IMR-90 (cell line): ENCODE measurements at regions not wholly inside any gene's neighbourhood (a gene's known extent, or its start where the extent isn't known, plus 50 kb on each side); places are given as distances from the start of the nearest gene placed in this dataset.

Experiments used
- ATAC-seq: fragments of 200-7000 bp; cut with Tn5 transposase; 2 replicates; pipeline ENCODE4 v1.9.1; 2020; ENCODE audit warnings: low read depth, mild to moderate bottlenecking, moderate library complexity
- BruUV-seq: library from RNA; stranded (reverse); fragments of 400-500 nt; replicated peaks from 2 replicates; lab custom pipeline; 2021; lab: Mats Ljungman, UMichigan
- CTCF ChIA-PET: fragments of 300-600 bp; formaldehyde crosslinking; extraction: SDS; loops from one replicate; lab custom pipeline; 2021; ENCODE audit warnings: antibody characterized with exemption; lab: Yijun Ruan, JAX
- POLR2A ChIA-PET: fragments of 300-600 bp; sonication (Branson Sonifier 250); formaldehyde crosslinking; loops from one replicate; lab custom pipeline; 2022; ENCODE audit warnings: antibody characterized with exemption; ENCODE audit not compliant: unreplicated experiment; lab: Charles Lee
- DNase-seq: peaks from one replicate; pipeline ENCODE4 v3.0.0; 2013
- H2AFZ ChIP-seq: replicated peaks from 2 replicates; pipeline ENCODE3; 2013; ENCODE audit warnings: low read length, mild to moderate bottlenecking; ENCODE audit not compliant: poor library complexity
- H2AK5ac ChIP-seq: 2 replicates; pipeline ENCODE4 v1.6.1; 2013; ENCODE audit warnings: low read depth, low read length, inconsistent platforms
- H2AK9ac ChIP-seq: replicated peaks from 2 replicates; pipeline ENCODE3; 2013; ENCODE audit warnings: mild to moderate bottlenecking, low read depth, low read length, moderate library complexity; ENCODE audit not compliant: poor library complexity
- H2BK120ac ChIP-seq: 2 replicates; pipeline ENCODE4 v1.6.1; 2013; ENCODE audit warnings: low read depth, low read length, inconsistent platforms
- H2BK15ac ChIP-seq: 3 replicates; pipeline ENCODE4 v1.6.1; 2013; ENCODE audit warnings: low read depth, low read length, inconsistent platforms
- H2BK20ac ChIP-seq: 2 replicates; pipeline ENCODE4 v1.6.1; 2013; ENCODE audit warnings: low read depth, mild to moderate bottlenecking, inconsistent platforms, low read length, moderate library complexity
- H2BK5ac ChIP-seq: 2 replicates; pipeline ENCODE4 v1.6.1; 2013; ENCODE audit warnings: mild to moderate bottlenecking, low read depth, low read length, inconsistent platforms; ENCODE audit not compliant: poor library complexity, severe bottlenecking
- H3K14ac ChIP-seq: replicated peaks from 2 replicates; pipeline ENCODE4 v1.6.1; 2013; ENCODE audit warnings: low read depth, low read length, inconsistent platforms
- H3K18ac ChIP-seq: 2 replicates; pipeline ENCODE4 v1.6.1; 2013; ENCODE audit warnings: low read depth, low read length, control low read depth
- H3K23ac ChIP-seq: 2 replicates; pipeline ENCODE4 v1.6.1; 2013; ENCODE audit warnings: low read depth, low read length, inconsistent platforms
- H3K27ac ChIP-seq: 2 replicates; pipeline ENCODE4 v1.5.1; 2013; ENCODE audit warnings: mild to moderate bottlenecking, control low read depth, low read length; ENCODE audit not compliant: insufficient read depth
- H3K27me3 ChIP-seq: 2 replicates; pipeline ENCODE4 v1.6.1; 2013; ENCODE audit warnings: low read length; ENCODE audit not compliant: control insufficient read depth, insufficient read depth
- H3K36me3 ChIP-seq: 2 replicates; pipeline ENCODE4 v1.6.1; 2013; ENCODE audit warnings: low read length, mixed read lengths; ENCODE audit not compliant: control insufficient read depth, insufficient read depth
- H3K4ac ChIP-seq: 2 replicates; pipeline ENCODE4 v1.6.1; 2013; ENCODE audit warnings: low read depth, low read length, inconsistent platforms
- H3K4me1 ChIP-seq: 2 replicates; pipeline ENCODE4 v1.6.1; 2013; ENCODE audit warnings: low read length, mixed read lengths; ENCODE audit not compliant: control insufficient read depth, insufficient read depth
- H3K4me2 ChIP-seq: 2 replicates; pipeline ENCODE4 v1.6.1; 2013; ENCODE audit warnings: low read depth, mild to moderate bottlenecking, control low read depth, low read length, moderate library complexity
- H3K4me3 ChIP-seq: 2 replicates; pipeline ENCODE4 v1.5.1; 2013; ENCODE audit warnings: low read depth, mild to moderate bottlenecking, control low read depth, low read length, moderate library complexity; ENCODE audit not compliant: insufficient read depth
- H3K56ac ChIP-seq: 2 replicates; pipeline ENCODE4 v1.6.1; 2013; ENCODE audit warnings: low read length, inconsistent platforms; ENCODE audit not compliant: insufficient read depth; ENCODE audit errors: extremely low read depth
- H3K79me1 ChIP-seq, 2 experiments: 2 replicates each; pipeline ENCODE4 v1.6.1; 2013; ENCODE audit warnings: low read length in 2 of 2, inconsistent platforms in 1 of 2, low read depth in 1 of 2
- H3K9ac ChIP-seq: 2 replicates; pipeline ENCODE4 v1.6.1; 2013; ENCODE audit warnings: low read depth, low read length, control low read depth
- H3K9me1 ChIP-seq: 2 replicates; pipeline ENCODE4 v1.6.1; 2013; ENCODE audit warnings: low read length, inconsistent platforms; ENCODE audit not compliant: insufficient read depth
- H3K9me3 ChIP-seq: 2 replicates; pipeline ENCODE4 v1.6.1; 2013; ENCODE audit warnings: low read length; ENCODE audit not compliant: control insufficient read depth, insufficient read depth
- H4K20me1 ChIP-seq: 2 replicates; pipeline ENCODE4 v1.6.1; 2013; ENCODE audit warnings: low read length, inconsistent platforms; ENCODE audit not compliant: insufficient read depth
- H4K5ac ChIP-seq: 2 replicates; pipeline ENCODE4 v1.6.1; 2013; ENCODE audit warnings: mild to moderate bottlenecking, low read depth, low read length, control low read depth
- H4K8ac ChIP-seq, 2 experiments: 2 replicates each; pipeline ENCODE4 v1.6.1; 2013; ENCODE audit warnings: low read depth in 2 of 2, low read length in 2 of 2, control low read depth in 1 of 2, inconsistent platforms in 1 of 2
- H4K91ac ChIP-seq: 2 replicates; pipeline ENCODE4 v1.6.1; 2013; ENCODE audit warnings: low read depth, low read length, inconsistent platforms; ENCODE audit not compliant: insufficient read depth
- BHLHE40 ChIP-seq: fragments of 150-350 bp; IDR thresholded peaks from 2 replicates; pipeline ENCODE4 v1.6.1; 2016; ENCODE audit warnings: mild to moderate bottlenecking, low read depth, low read length
- CEBPB ChIP-seq: IDR thresholded peaks from 2 replicates; pipeline ENCODE4 v1.6.1; 2012; ENCODE audit warnings: low read depth, low read length, improper control_type of control experiment
- CHD1 ChIP-seq: IDR thresholded peaks from 2 replicates; pipeline ENCODE4 v1.6.1; 2012; ENCODE audit warnings: low read depth, low read length, improper control_type of control experiment
- CTCF ChIP-seq: conservative IDR thresholded peaks from 2 replicates; pipeline ENCODE4 v1.5.1; 2012; ENCODE audit warnings: mild to moderate bottlenecking, low read depth, low read length, improper control_type of control experiment
- ELK1 ChIP-seq: fragments of 150-350 bp; IDR thresholded peaks from 2 replicates; pipeline ENCODE4 v1.6.1; 2016; ENCODE audit warnings: low read depth, mild to moderate bottlenecking, low read length, moderate library complexity, borderline replicate concordance
- FOS ChIP-seq: fragments of 150-350 bp; IDR thresholded peaks from 2 replicates; pipeline ENCODE4 v1.6.1; 2016; ENCODE audit warnings: low read depth, low read length
- MAFK ChIP-seq: IDR thresholded peaks from 2 replicates; pipeline ENCODE4 v1.6.1; 2012; ENCODE audit warnings: low read depth, low read length, improper control_type of control experiment
- MAZ ChIP-seq: IDR thresholded peaks from 2 replicates; pipeline ENCODE4 v1.6.1; 2012; ENCODE audit warnings: low read depth, mild to moderate bottlenecking, low read length, improper control_type of control experiment, moderate library complexity, borderline replicate concordance
- MXI1 ChIP-seq: IDR thresholded peaks from 2 replicates; pipeline ENCODE4 v1.6.1; 2012; ENCODE audit warnings: low read depth, mild to moderate bottlenecking, low read length, moderate library complexity, borderline replicate concordance
- NFE2L2 ChIP-seq: fragments of 150-350 bp; IDR thresholded peaks from 2 replicates; pipeline ENCODE4 v1.6.1; 2016; ENCODE audit warnings: low read depth, mild to moderate bottlenecking, low read length
- POLR2A ChIP-seq: IDR thresholded peaks from 2 replicates; pipeline ENCODE4 v1.6.1; 2012; ENCODE audit warnings: mild to moderate bottlenecking, low read depth, low read length
- RAD21 ChIP-seq: IDR thresholded peaks from 2 replicates; pipeline ENCODE4 v1.6.1; 2012; ENCODE audit warnings: low read length, improper control_type of control experiment
- RCOR1 ChIP-seq: IDR thresholded peaks from 2 replicates; pipeline ENCODE4 v1.6.1; 2012; ENCODE audit warnings: mild to moderate bottlenecking, low read length, improper control_type of control experiment; ENCODE audit not compliant: insufficient replicate concordance
- RFX5 ChIP-seq: IDR thresholded peaks from 2 replicates; pipeline ENCODE4 v1.8.0; 2012; ENCODE audit warnings: low read depth, mild to moderate bottlenecking, low read length, moderate library complexity
- SMC3 ChIP-seq: fragments of 150-350 bp; IDR thresholded peaks from 2 replicates; pipeline ENCODE4 v1.6.1; 2016; ENCODE audit warnings: low read depth, mild to moderate bottlenecking, antibody characterized with exemption, low read length, moderate library complexity
- WGBS, 2 experiments: methylation state at CpG; one replicate each; pipeline versions ENCODE4 v1.1.5 to v1.1.7; 2013; ENCODE audit warnings: missing lambda C conversion rate in 2 of 2; ENCODE audit not compliant: insufficient read length in 1 of 2; ENCODE audit errors: extremely low coverage in 2 of 2; 5-methylcytosine and 5-hydroxymethylcytosine counted together
- dilution Hi-C: fragments of 300-500 bp; cut with HindIII; formaldehyde crosslinking; loops from one replicate; pipeline ENCODE4 v1.14.3; 2018; ENCODE audit warnings: low sequenced_read_pairs; ENCODE audit not compliant: unreplicated experiment
- in situ Hi-C: fragments of 300-500 bp; cut with MboI; formaldehyde crosslinking; loops from 3 replicates; pipeline ENCODE4 v1.14.3; 2019; ENCODE audit warnings: low sequenced_read_pairs, inconsistent platforms, mixed read lengths
- intact Hi-C: fragments of 100-400 bp; cut with micrococcal nuclease; formaldehyde crosslinking; loops from 2 replicates; pipeline ENCODE4 v1.10.0; 2022
- TF ChIP-seq, protein P1 (sequence below): fragments of 150-350 bp; IDR thresholded peaks from 2 replicates; pipeline ENCODE4 v1.6.1; 2017; ENCODE audit warnings: mild to moderate bottlenecking, antibody characterized with exemption, low read length, low read depth

- TF ChIP-seq SMC3 (no peak), NFE2L2 (no peak), RCOR1 (no peak), POLR2A (no peak), MXI1 (no peak), RFX5 (no peak), RAD21 (no peak), FOS (no peak), CHD1 (no peak), BHLHE40 (no peak), MAZ (no peak), CEBPB (no peak), CTCF (no peak), ELK1 (no peak), MAFK (no peak)
- TF ChIP-seq, protein P1, sequence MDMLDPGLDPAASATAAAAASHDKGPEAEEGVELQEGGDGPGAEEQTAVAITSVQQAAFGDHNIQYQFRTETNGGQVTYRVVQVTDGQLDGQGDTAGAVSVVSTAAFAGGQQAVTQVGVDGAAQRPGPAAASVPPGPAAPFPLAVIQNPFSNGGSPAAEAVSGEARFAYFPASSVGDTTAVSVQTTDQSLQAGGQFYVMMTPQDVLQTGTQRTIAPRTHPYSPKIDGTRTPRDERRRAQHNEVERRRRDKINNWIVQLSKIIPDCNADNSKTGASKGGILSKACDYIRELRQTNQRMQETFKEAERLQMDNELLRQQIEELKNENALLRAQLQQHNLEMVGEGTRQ, result no peak
- H3K4me2 ChIP-seq, result no peak overlapping the region
- ATAC-seq (no peak), DNase-seq (no peak)
- no peak overlapping the region for H4K5ac ChIP-seq
- dilution Hi-C loops, result no loop called here
- no peaks in the 10 kb centered on the region; the same call in 1 of the 2 replicates for H3K4me1 ChIP-seq
- H2BK120ac ChIP-seq, result no peak overlapping the region
- no peak overlapping the region for H3K14ac ChIP-seq
- H4K8ac ChIP-seq, result no peak overlapping the region
- no peaks in the 10 kb centered on the region for H3K9me3 ChIP-seq
- H3K9me1 ChIP-seq, result no peaks in the 10 kb centered on the region
- no peak overlapping the region for H3K4me3 ChIP-seq
- intact Hi-C loops, result no loop called here
- in situ Hi-C loops, result no loop called here
- no peak overlapping the region for H3K23ac ChIP-seq
- H2AFZ ChIP-seq, result no peak overlapping the region
- no peak overlapping the region for H3K4ac ChIP-seq
- H3K9ac ChIP-seq, result no peak overlapping the region
- no peak overlapping the region for H2BK5ac ChIP-seq
- no peaks in the 10 kb centered on the region for H4K20me1 ChIP-seq
- no TSS peak for BruUV-seq
- H2BK15ac ChIP-seq, result no peak overlapping the region
- H2BK20ac ChIP-seq, result no peak overlapping the region
- WGBS, 2 experiments, result no CpG with 5 or more reads among the region's 4 CpGs
- no peak overlapping the region for H3K56ac ChIP-seq
- no peak overlapping the region for H4K91ac ChIP-seq
- ChIA-PET CTCF (no interaction called here), POLR2A (interaction anchor here (0.5 kb wide), 1 partner anchor 21 kb away, joined by 3 read pairs; no protein-coding TSS in a partner anchor)
- H3K36me3 ChIP-seq, result no peaks in the 10 kb centered on the region
- no peak overlapping the region for H2AK9ac ChIP-seq
- no peak overlapping the region for H3K18ac ChIP-seq
- no peak overlapping the region for H2AK5ac ChIP-seq
- no peak overlapping the region for H3K27ac ChIP-seq
- H3K27me3 ChIP-seq, result no peaks in the 10 kb centered on the region
- no peaks in the 10 kb centered on the region for H3K79me1 ChIP-seq
Measured at GRCh38 chr15:95645791-95646338, 684.6 kb upstream of the NR2F2 start.
